Fibroblast of gingiva (primary cell): ENCODE measurements at regions not wholly inside any gene's neighbourhood (a gene's known extent, or its start where the extent isn't known, plus 50 kb on each side); places are given as distances from the start of the nearest gene placed in this dataset.

Source experiments
- DNase-seq: peaks from one replicate; pipeline ENCODE4 v3.0.0-alpha.2; 2011; ENCODE audit warnings: low read depth

GRCh38 chr20:17816804-17817587 lies 117.2 kb downstream of the BANF2 start:
- peak; percentile 56 for DNase-seq

GRCh38 chr20:17811628-17811965 lies 111.8 kb downstream of the BANF2 start:
- no peak for DNase-seq

GRCh38 chr20:17810847-17811627 lies 111.3 kb downstream of the BANF2 start:
- no peak for DNase-seq

- peak; percentile 62 for DNase-seq
Measured at GRCh38 chr20:17810062-17810631, 110.4 kb downstream of the BANF2 start.

- no peak for DNase-seq
Measured at GRCh38 chr20:17809362-17810061, 109.7 kb downstream of the BANF2 start.

- DNase-seq: no peak
Measured at GRCh38 chr20:17808782-17809181, 109.0 kb downstream of the BANF2 start.

GRCh38 chr20:17808357-17808756 lies 108.6 kb downstream of the BANF2 start:
- DNase-seq: peak; percentile 96

GRCh38 chr20:17807651-17808050 lies 107.9 kb downstream of the BANF2 start:
- DNase-seq: no peak

GRCh38 chr20:17806739-17807441 lies 107.1 kb downstream of the BANF2 start:
- peak; percentile 83 for DNase-seq

- no peak for DNase-seq
Measured at GRCh38 chr20:17806107-17806506, 106.3 kb downstream of the BANF2 start.

GRCh38 chr20:17803765-17804164 lies 104.0 kb downstream of the BANF2 start:
- DNase-seq: no peak

- no peak for DNase-seq
Measured at GRCh38 chr20:17799575-17800227, 99.9 kb downstream of the BANF2 start.

- DNase-seq: no peak
Measured at GRCh38 chr20:17798601-17799000, 98.8 kb downstream of the BANF2 start.

GRCh38 chr20:17797579-17797978 lies 97.8 kb downstream of the BANF2 start:
- DNase-seq: no peak

GRCh38 chr20:17797161-17797560 lies 97.4 kb downstream of the BANF2 start:
- DNase-seq: no peak

- DNase-seq: peak; percentile 69
Measured at GRCh38 chr20:17796091-17796563, 96.4 kb downstream of the BANF2 start.

GRCh38 chr20:17795501-17796071 lies 95.8 kb downstream of the BANF2 start:
- DNase-seq: peak; percentile 31

GRCh38 chr20:17795003-17795402 lies 95.2 kb downstream of the BANF2 start:
- no peak for DNase-seq

- DNase-seq: no peak
Measured at GRCh38 chr20:17794400-17794799, 94.6 kb downstream of the BANF2 start.

GRCh38 chr20:17793986-17794385 lies 94.2 kb downstream of the BANF2 start:
- no peak for DNase-seq

GRCh38 chr20:17790296-17790695 lies 90.5 kb downstream of the BANF2 start:
- no peak for DNase-seq
